Lower leg skin (tissue), 4 donors: ENCODE measurements at regions not wholly inside any gene's neighbourhood (a gene's known extent, or its start where the extent isn't known, plus 50 kb on each side); places are given as distances from the start of the nearest gene placed in this dataset.

Experiments
- DNase-seq, 2 donors: peaks; one replicate each; pipeline ENCODE4 v3.0.0-alpha.2; 2019; ENCODE audit warnings: low spot score in 2 of 2
- H3K4me3 ChIP-seq: fragments of 200-600 bp; sonication (generic); 2 replicates; pipeline ENCODE4 v1.5.1; 2017; ENCODE audit warnings: mild to moderate bottlenecking, low read depth; ENCODE audit not compliant: poor library complexity, severe bottlenecking
- POLR2A ChIP-seq, 2 donors: fragments of 450-650 bp; IDR thresholded peaks; one replicate each; pipeline ENCODE4 v1.6.1; 2016 to 2017; ENCODE audit warnings: antibody characterized with exemption in 2 of 2, mild to moderate bottlenecking in 1 of 2, moderate library complexity in 1 of 2
- whole genome bisulfite sequencing, 2 donors: methylation state at CpG; one replicate each; pipeline ENCODE4 v1.1.5; 2018; 5-methylcytosine and 5-hydroxymethylcytosine counted together
- intact Hi-C: fragments of 100-400 bp; cut with DNase I; formaldehyde crosslinking; loops from one replicate; pipeline ENCODE4 v1.15.0; 2023; ENCODE audit warnings: low total_unique reads
- TF ChIP-seq, protein P1 (sequence below), 3 donors: fragments of 450-650 bp; IDR thresholded peaks; one replicate each; pipeline ENCODE4 v1.5.1; 2016; ENCODE audit warnings: antibody characterized with exemption in 3 of 3, mild to moderate bottlenecking in 3 of 3, moderate library complexity in 2 of 3

DNA sequence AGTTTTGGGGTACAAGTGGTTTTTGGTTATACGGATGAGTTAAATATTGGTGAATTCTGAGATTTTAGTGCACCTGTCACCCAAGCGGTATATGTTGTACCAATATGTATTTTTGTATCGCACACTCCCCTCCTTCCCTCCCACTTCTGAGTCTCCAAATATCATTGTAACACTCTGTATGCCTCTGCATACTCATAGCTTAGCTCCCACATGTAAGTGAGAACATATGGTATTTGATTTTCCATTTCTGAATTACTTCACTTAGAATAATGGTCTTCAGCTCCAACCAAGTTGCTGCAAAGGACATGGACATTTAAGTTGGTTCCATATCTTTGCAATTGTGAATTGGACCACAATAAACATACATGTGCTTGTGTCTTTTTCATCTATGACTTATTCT, 103.0 kb upstream of the ADAMTS3 start:
- no peak for DNase-seq
- intact Hi-C loops: no loop called here
- WGBS, 2 donors: 90% methylated on average over 3 of the region's 3 CpGs
- no peak overlapping the region for H3K4me3 ChIP-seq
- no peak for TF ChIP-seq POLR2A (IDR thresholded peaks at IDR 0.05)
- TF ChIP-seq, protein P1, sequence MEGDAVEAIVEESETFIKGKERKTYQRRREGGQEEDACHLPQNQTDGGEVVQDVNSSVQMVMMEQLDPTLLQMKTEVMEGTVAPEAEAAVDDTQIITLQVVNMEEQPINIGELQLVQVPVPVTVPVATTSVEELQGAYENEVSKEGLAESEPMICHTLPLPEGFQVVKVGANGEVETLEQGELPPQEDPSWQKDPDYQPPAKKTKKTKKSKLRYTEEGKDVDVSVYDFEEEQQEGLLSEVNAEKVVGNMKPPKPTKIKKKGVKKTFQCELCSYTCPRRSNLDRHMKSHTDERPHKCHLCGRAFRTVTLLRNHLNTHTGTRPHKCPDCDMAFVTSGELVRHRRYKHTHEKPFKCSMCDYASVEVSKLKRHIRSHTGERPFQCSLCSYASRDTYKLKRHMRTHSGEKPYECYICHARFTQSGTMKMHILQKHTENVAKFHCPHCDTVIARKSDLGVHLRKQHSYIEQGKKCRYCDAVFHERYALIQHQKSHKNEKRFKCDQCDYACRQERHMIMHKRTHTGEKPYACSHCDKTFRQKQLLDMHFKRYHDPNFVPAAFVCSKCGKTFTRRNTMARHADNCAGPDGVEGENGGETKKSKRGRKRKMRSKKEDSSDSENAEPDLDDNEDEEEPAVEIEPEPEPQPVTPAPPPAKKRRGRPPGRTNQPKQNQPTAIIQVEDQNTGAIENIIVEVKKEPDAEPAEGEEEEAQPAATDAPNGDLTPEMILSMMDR (IDR thresholded peaks at IDR 0.05): no peak

DNA sequence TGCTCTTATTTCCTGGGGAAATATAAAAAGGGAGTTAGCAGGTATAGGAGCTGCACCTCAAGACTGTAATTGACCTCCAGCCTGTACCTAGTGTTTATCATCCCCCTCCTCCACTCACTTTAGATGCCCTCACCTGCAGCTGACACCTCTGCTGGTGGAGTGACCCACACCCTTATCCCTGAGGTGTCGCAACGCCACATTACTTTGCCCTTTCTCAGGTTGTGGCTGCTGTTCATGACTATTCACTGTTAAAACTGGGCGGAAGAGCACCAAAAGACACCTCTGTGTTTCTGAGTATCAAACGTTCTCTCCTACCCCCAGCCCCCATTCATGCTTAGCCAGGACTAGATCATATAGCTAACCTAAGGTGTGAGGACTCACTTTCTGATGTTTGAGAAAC, 101.5 kb upstream of the ADAMTS3 start:
- no peak for DNase-seq
- 82 to 88% methylated on average over 4 of the region's 4 CpGs for WGBS, 2 donors
- no peak overlapping the region for H3K4me3 ChIP-seq
- intact Hi-C loops: no loop called here
- TF ChIP-seq, protein P1 (IDR thresholded peaks at IDR 0.05): no peak
- TF ChIP-seq POLR2A (IDR thresholded peaks at IDR 0.05): no peak

- no peak overlapping the region for H3K4me3 ChIP-seq
- WGBS, 2 donors: 81 to 91% methylated on average over 9 of the region's 9 CpGs
- no peak for DNase-seq
- intact Hi-C loops: no loop called here
- TF ChIP-seq, protein P1 (IDR thresholded peaks at IDR 0.05): no peak
- TF ChIP-seq POLR2A (IDR thresholded peaks at IDR 0.05): no peak
Measured at GRCh38 chr4:72666910-72667309, 97.9 kb upstream of the ADAMTS3 start.

DNA sequence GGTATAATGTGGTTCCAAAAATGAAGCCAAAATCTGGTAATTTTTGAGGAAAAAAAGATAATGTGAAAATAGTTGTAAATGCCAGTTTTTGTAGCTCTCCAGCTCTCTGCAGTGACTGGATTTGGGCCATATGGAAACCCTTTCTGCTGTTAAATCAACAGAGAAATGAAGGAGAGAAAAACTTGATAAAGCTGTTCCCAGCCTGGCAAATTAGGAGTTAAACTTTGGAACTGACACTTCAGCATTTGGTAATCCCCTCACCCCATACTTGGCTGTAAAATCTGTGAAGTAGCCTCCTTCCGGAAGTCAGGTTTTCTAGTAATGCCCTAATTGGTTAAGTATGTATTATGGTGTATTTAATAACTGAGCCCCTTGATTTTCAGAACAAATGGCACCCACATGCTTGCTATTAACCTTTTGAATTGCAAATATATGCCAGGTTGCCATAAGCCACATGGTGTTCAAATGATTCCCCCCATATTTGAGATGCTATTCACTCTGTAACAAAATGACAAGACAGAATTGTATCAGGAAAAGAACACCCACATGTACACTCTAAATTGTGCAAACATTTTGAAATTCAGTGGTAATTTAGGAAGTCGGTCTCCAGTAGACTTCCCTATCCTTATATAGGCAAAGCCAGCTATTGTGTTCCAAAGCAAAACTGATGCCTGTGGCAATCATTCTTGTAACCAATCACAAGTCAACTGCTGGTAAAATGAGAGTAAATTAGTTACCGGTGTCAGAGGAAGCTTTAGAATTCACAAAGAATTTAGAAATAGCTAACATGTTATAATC, 96.3 kb upstream of the ADAMTS3 start:
- no peak overlapping the region for H3K4me3 ChIP-seq
- intact Hi-C loops: no loop called here
- no peak for TF ChIP-seq POLR2A (IDR thresholded peaks at IDR 0.05)
- TF ChIP-seq, protein P1 (IDR thresholded peaks at IDR 0.05): no peak
- WGBS, 2 donors: 34 to 44% methylated on average over 3 of the region's 3 CpGs
- DNase-seq: no peak

GRCh38 chr4:72663828-72664227, 94.8 kb upstream of the ADAMTS3 start:
- TF ChIP-seq, protein P1 (IDR thresholded peaks at IDR 0.05): no peak
- TF ChIP-seq POLR2A (IDR thresholded peaks at IDR 0.05): no peak
- no peak overlapping the region for H3K4me3 ChIP-seq
- 60 to 63% methylated on average over 4 of the region's 4 CpGs for WGBS, 2 donors
- DNase-seq: no peak
- intact Hi-C loops: no loop called here

- TF ChIP-seq, protein P1 (IDR thresholded peaks at IDR 0.05): no peak
- TF ChIP-seq POLR2A (IDR thresholded peaks at IDR 0.05): no peak
- 60 to 77% methylated on average over 1 of the region's 1 CpG for WGBS, 2 donors
Measured at GRCh38 chr4:72661830-72662229, 92.8 kb upstream of the ADAMTS3 start.

More at GRCh38 chr4:72661830-72662229, 92.8 kb upstream of the ADAMTS3 start:
- intact Hi-C loops: no loop called here
- H3K4me3 ChIP-seq: no peak overlapping the region
- DNase-seq: no peak
